ENCODE measurements at regions not wholly inside any gene's neighbourhood (a gene's known extent, or its start where the extent isn't known, plus 50 kb on each side); places are given as distances from the start of the nearest gene placed in this dataset.

- no peak overlapping the region for H3K27ac ChIP-seq
- H3K9me3 ChIP-seq: no peaks in the 10 kb centered on the region; the same call in 2 of the 3 replicates
- TF ChIP-seq, protein P1, sequence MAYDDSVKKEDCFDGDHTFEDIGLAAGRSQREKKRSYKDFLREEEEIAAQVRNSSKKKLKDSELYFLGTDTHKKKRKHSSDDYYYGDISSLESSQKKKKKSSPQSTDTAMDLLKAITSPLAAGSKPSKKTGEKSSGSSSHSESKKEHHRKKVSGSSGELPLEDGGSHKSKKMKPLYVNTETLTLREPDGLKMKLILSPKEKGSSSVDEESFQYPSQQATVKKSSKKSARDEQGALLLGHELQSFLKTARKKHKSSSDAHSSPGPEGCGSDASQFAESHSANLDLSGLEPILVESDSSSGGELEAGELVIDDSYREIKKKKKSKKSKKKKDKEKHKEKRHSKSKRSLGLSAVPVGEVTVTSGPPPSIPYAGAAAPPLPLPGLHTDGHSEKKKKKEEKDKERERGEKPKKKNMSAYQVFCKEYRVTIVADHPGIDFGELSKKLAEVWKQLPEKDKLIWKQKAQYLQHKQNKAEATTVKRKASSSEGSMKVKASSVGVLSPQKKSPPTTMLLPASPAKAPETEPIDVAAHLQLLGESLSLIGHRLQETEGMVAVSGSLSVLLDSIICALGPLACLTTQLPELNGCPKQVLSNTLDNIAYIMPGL (CRISPR knock-in tag; IDR thresholded peaks at IDR 0.05; ENCODE audit: borderline replicate concordance): no peak
- TF ChIP-seq RAD21 (conservative IDR thresholded peaks at IDR 0.05 in 1 of 2, IDR thresholded peaks at IDR 0.05 in 1 of 2) (no peak), HEYL (CRISPR knock-in tag; IDR thresholded peaks at IDR 0.05) (no peak), CTCF (IDR thresholded peaks at IDR 0.05) (no peak), HDAC2 (IDR thresholded peaks at IDR 0.05) (no peak)
- H3K4me3 ChIP-seq: no peak overlapping the region
- ATAC-seq (no peak), DNase-seq (ENCODE audit: low read depth in 1 of 2, low spot score in 1 of 2) (no peak), FAIRE-seq (no peak)
- 24% methylated on average over 2 of the region's 2 CpGs for WGBS (ENCODE audit: missing lambda C conversion rate)
- ChIA-PET POLR2A (no interaction called here), CTCF (interaction anchor here (1.0 kb wide), 1 partner anchor 9 kb away, joined by 4 read pairs; no protein-coding TSS in a partner anchor)
- no peaks in the 10 kb centered on the region for H3K4me1 ChIP-seq
- no peak overlapping the region for H3K4me2 ChIP-seq
Observed at GRCh38 chr7:22900784-22901183, 78.1 kb upstream of the TOMM7 start.

- DNase-seq (ENCODE audit: low read depth in 1 of 2, low spot score in 1 of 2) (no peak), ATAC-seq (no peak), FAIRE-seq (no peak)
- Histone ChIP-seq H3K27ac (no peak overlapping the region), H3K4me3 (no peak overlapping the region), H3K4me1 (no peaks in the 10 kb centered on the region), H3K4me2 (no peak overlapping the region), H3K9me3 (no peaks in the 10 kb centered on the region; the same call in 2 of the 3 replicates)
- TF ChIP-seq ZNF302 (CRISPR knock-in tag; IDR thresholded peaks at IDR 0.05) (no peak), NFE2L2 (conservative IDR thresholded peaks at IDR 0.05; ENCODE audit: low read length) (no peak), SMC3 (IDR thresholded peaks at IDR 0.05) (no peak), EP300 (IDR thresholded peaks at IDR 0.05) (no peak)
- TF ChIP-seq, protein P2, sequence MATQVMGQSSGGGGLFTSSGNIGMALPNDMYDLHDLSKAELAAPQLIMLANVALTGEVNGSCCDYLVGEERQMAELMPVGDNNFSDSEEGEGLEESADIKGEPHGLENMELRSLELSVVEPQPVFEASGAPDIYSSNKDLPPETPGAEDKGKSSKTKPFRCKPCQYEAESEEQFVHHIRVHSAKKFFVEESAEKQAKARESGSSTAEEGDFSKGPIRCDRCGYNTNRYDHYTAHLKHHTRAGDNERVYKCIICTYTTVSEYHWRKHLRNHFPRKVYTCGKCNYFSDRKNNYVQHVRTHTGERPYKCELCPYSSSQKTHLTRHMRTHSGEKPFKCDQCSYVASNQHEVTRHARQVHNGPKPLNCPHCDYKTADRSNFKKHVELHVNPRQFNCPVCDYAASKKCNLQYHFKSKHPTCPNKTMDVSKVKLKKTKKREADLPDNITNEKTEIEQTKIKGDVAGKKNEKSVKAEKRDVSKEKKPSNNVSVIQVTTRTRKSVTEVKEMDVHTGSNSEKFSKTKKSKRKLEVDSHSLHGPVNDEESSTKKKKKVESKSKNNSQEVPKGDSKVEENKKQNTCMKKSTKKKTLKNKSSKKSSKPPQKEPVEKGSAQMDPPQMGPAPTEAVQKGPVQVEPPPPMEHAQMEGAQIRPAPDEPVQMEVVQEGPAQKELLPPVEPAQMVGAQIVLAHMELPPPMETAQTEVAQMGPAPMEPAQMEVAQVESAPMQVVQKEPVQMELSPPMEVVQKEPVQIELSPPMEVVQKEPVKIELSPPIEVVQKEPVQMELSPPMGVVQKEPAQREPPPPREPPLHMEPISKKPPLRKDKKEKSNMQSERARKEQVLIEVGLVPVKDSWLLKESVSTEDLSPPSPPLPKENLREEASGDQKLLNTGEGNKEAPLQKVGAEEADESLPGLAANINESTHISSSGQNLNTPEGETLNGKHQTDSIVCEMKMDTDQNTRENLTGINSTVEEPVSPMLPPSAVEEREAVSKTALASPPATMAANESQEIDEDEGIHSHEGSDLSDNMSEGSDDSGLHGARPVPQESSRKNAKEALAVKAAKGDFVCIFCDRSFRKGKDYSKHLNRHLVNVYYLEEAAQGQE (IDR thresholded peaks at IDR 0.05): no peak
- 83% methylated on average over 1 of the region's 1 CpG for WGBS (ENCODE audit: missing lambda C conversion rate)
- CTCF ChIA-PET: interaction anchor here (1.0 kb wide), 1 partner anchor 8 kb away, joined by 4 read pairs; no protein-coding TSS in a partner anchor
- POLR2A ChIA-PET: no interaction called here
Observed at GRCh38 chr7:22900101-22900500, 77.5 kb upstream of the TOMM7 start.

- H3K27ac ChIP-seq: no peak overlapping the region
- H3K9me3 ChIP-seq: no peaks in the 10 kb centered on the region
- POLR2A ChIA-PET: no interaction called here
- FAIRE-seq: no peak
- H3K4me3 ChIP-seq: no peak overlapping the region
- DNase-seq (ENCODE audit: low read depth in 1 of 2, low spot score in 1 of 2): no peak
- H3K4me1 ChIP-seq: no peaks in the 10 kb centered on the region
- ATAC-seq: no peak
- CTCF ChIA-PET: no interaction called here
- TF ChIP-seq BHLHE40 (IDR thresholded peaks at IDR 0.05; ENCODE audit: low read depth, low read length) (no peak), CHD4 (IDR thresholded peaks at IDR 0.05; ENCODE audit: borderline replicate concordance) (no peak), KDM5A (IDR thresholded peaks at IDR 0.05) (no peak), MAZ (IDR thresholded peaks at IDR 0.05; ENCODE audit: borderline replicate concordance, low read depth, low read length) (no peak), HOXB13 (CRISPR knock-in tag; IDR thresholded peaks at IDR 0.05; ENCODE audit: low read depth) (no peak), CEBPB (IDR thresholded peaks at IDR 0.05) (no peak)
- TF ChIP-seq, protein P3, sequence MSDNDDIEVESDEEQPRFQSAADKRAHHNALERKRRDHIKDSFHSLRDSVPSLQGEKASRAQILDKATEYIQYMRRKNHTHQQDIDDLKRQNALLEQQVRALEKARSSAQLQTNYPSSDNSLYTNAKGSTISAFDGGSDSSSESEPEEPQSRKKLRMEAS (IDR thresholded peaks at IDR 0.05): no peak
- TF ChIP-seq, protein P4, sequence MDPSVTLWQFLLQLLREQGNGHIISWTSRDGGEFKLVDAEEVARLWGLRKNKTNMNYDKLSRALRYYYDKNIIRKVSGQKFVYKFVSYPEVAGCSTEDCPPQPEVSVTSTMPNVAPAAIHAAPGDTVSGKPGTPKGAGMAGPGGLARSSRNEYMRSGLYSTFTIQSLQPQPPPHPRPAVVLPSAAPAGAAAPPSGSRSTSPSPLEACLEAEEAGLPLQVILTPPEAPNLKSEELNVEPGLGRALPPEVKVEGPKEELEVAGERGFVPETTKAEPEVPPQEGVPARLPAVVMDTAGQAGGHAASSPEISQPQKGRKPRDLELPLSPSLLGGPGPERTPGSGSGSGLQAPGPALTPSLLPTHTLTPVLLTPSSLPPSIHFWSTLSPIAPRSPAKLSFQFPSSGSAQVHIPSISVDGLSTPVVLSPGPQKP (IDR thresholded peaks at IDR 0.05; ENCODE audit: low read depth, low read length): no peak
- no peak overlapping the region for H3K4me2 ChIP-seq
- 76% methylated on average over 5 of the region's 5 CpGs for whole genome bisulfite sequencing (ENCODE audit: missing lambda C conversion rate)
Observed at GRCh38 chr7:22896917-22897316, 74.3 kb upstream of the TOMM7 start.
